Brain pericyte (primary cell): ENCODE measurements at regions not wholly inside any gene's neighbourhood (a gene's known extent, or its start where the extent isn't known, plus 50 kb on each side); places are given as distances from the start of the nearest gene placed in this dataset.

Source experiments
- DNase-seq: peaks from one replicate; pipeline ENCODE4 v3.0.0-alpha.2; 2012; ENCODE audit warnings: low read depth, low spot score

DNA sequence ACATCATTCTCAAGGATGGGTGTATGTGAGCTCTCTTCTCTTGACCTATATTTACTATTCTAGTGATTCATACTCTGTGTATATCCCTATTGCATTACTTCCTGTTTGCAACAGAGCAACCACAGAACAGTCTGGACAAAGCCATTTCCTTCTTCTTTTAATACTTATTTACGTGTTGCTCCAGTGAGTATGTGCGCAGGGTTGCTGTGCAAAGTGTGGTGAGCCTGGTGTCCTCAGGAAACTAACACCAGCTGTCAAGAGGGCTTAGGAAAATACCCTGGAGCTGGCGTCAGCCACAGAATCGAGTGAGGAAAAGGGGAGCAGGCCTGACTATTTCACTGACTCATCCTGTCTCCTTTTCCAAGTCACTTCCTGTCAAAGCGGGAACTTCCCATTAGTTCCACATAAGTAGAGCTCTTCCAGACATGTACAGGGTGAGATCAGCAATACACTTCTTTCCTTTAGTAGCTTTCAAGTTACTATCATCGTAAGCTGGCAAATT is 214.1 kb upstream of the COPS8 start:
- DNase-seq: peak; percentile 33

DNA sequence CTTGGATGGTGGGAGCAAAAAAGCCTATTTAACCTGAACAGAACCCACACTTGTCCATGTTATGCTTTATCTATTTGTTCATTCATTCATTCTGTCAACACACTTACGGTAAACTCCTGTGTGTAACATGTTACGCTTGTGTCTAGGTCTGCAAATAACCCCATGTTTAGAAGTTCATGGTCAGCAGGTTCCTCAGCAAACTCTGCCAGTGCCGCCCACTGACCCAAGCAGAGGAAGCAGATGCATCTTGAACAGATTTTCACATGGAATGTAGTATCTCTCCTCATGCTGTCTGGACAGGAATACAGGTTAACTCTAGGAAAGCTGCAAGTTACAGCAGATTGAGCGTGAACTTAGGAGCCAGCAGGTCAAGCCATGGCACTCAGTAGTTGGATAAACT is 213.7 kb upstream of the COPS8 start:
- DNase-seq: no peak

DNA sequence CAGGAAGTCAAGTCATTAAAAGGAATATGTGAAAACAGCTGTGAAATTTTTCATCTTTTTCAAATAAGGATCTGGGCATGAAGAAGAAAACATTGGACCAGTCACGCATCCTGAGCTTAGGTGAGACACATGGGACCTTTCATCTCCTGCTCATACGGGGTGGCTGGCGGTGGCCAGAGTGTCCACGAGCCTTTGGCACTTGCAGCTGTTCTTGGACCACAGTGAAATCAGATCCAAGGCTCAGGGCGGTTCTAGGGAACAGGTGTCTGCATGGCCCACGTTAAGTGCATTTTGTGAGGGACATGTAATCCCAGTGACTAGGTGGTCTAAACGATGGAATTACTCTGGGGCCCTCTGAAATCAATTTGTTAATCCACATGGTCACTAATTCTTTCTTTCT is 212.7 kb upstream of the COPS8 start:
- no peak for DNase-seq

DNA sequence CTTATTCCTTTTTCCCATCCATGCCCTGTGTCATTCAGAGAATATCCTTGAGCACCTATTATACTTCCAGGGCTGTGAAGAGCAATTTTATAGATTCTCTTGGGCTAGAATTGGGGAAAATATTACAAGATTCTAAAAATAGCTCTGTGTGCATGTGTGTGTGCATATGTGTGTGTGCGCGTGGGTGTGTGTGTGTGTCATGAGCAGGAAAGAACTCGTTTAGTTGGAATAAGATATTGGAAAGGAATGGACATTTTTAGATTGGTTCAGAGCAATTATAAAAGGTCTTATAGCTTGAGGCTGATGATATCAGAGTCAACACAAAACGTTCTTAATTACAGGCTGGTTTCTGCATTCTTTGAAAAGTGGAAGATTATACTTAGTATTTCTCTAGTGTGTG is 212.1 kb upstream of the COPS8 start:
- DNase-seq: no peak

DNA sequence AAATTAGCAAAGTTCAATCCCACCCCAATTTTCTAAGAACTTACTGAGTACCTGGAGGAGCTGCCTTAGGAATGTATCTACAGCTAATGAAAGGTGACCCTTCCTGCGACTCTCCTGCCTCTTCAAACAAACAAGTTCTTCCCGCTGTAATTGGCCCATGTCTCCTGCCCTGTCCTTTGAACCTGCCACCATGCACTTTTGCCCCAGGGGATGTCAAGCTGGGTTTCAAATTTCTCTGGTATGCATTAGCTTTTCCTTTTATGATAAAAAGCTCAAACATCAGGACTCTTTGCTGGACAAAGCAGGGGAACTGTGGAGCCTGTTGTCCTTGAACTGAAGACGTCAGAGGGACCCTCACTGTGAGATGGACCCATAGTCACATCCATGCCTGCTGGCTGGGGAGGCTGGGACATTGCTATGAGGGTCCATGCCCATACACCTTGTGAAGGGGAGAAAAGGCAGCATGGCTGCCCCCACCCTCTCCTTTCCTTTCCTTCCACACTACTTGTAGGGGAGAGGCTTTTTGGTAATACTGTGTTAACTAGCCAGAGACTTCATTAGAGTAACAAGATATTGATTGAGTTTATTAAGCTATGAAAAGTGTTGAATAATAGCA is 210.7 kb upstream of the COPS8 start:
- no peak for DNase-seq

- DNase-seq: no peak
Observed at GRCh38 chr2:236875906-236876505, 209.7 kb upstream of the COPS8 start.

DNA sequence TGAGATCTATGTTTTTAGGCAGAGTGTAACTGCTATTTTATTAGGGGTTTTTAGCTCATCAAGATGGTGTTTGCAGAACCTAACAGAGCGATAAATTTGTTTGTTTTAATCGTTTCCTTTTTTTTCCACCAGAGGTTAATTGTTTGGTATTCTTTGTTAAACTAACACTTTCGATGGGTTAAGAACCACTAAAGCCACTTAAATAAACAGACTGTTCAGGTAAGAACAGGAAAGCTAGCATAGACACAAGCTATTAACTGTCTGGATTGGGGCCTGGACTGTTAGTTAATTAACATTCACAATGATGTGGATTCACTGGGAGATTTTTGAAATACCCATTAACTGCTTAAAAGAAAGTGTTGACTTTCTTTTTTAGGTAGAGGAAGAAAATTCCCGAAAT is 209.0 kb upstream of the COPS8 start:
- no peak for DNase-seq

- no peak for DNase-seq
Observed at GRCh38 chr2:236877972-236878371, 207.7 kb upstream of the COPS8 start.

- DNase-seq: no peak
Observed at GRCh38 chr2:236879416-236879963, 206.2 kb upstream of the COPS8 start.

DNA sequence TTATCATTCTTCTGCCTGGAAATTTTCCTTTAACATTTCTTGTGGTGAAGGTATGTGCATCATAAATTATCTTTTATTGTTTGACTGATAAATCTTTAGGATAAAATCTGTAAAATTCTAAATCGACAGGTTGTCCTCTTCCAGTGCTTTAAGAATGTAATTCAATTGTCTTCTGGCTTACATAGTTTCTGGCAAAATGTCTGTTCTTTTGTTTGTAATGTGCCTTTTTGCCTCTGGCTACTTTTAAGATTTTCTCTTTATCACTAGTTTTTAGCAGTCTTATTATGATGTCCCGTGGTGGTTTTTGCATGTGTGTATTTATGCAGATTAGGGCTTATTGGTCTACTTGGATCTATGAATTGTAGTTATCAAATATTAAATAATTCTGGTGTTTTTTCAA is 203.6 kb upstream of the COPS8 start:
- no peak for DNase-seq

DNA sequence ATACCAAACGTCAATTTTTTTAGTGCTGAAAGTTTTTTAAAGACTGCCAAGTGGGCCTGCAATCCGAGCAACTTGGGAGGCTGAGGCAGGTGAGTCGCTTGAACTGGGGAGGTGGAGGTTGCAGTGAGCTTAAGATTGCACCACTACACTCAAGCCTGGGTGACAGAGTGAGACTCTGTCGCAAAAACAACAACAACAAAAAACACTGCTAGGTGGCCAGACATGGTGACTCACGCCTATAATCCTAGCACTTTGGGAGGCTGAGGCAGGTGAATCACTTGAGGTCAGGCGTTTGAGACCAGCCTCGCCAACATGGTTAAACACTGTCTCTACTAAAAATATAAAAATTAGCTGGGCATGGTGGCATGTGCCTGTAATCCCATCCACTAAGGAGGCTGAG is 202.8 kb upstream of the COPS8 start:
- DNase-seq: no peak

- no peak for DNase-seq
Observed at GRCh38 chr2:236883819-236884218, 201.9 kb upstream of the COPS8 start.

DNA sequence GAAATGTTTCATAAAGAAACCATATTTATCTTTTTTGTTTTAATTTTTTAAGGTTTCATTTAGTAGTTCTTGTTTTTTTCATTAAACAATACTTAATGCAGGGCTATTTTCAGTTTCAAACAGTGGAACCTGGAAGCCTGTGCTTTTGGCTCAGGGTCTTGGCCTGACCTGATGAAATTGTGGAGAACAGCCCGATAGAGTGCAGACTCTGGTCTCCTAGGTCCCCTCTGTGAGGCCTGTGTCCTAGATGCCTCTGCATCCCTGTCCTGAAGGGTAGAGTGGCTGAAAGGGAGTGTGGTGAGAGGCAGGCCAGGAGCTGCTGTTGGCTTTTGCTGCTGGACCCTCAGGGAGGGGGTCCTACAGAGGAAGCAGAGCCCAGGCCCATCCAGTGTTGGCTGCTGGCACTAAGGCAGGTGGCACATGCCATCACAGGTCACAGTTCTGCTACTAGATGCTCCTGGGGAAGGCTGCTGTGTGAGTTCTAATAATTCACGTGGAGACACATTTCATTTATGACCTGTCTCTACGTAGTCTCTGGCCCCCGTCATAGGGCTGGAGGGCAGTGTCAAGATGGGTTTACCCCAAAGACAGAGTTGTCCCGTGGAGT is 201.0 kb upstream of the COPS8 start:
- DNase-seq: no peak

DNA sequence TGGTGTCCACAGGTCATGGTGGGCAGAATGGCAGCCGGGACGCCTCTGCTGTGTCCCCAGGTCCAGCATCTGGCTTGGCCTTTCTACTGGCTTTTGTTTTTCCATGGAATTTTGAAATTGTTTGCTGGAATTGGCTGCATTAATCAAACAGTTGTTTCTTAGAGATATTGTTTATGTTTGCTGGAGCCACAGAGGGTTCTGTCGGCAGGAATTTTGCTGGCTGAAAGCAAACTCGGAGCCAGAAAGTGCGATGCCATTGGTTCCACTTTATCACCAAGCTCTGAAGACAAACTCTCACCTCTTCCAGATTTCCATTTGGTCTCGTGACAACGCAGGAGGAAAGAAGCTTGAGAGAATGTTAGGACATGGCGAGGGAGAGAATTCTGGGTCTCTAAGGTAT is 199.2 kb upstream of the COPS8 start:
- no peak for DNase-seq

- no peak for DNase-seq
Observed at GRCh38 chr2:236887531-236887930, 198.2 kb upstream of the COPS8 start.

DNA sequence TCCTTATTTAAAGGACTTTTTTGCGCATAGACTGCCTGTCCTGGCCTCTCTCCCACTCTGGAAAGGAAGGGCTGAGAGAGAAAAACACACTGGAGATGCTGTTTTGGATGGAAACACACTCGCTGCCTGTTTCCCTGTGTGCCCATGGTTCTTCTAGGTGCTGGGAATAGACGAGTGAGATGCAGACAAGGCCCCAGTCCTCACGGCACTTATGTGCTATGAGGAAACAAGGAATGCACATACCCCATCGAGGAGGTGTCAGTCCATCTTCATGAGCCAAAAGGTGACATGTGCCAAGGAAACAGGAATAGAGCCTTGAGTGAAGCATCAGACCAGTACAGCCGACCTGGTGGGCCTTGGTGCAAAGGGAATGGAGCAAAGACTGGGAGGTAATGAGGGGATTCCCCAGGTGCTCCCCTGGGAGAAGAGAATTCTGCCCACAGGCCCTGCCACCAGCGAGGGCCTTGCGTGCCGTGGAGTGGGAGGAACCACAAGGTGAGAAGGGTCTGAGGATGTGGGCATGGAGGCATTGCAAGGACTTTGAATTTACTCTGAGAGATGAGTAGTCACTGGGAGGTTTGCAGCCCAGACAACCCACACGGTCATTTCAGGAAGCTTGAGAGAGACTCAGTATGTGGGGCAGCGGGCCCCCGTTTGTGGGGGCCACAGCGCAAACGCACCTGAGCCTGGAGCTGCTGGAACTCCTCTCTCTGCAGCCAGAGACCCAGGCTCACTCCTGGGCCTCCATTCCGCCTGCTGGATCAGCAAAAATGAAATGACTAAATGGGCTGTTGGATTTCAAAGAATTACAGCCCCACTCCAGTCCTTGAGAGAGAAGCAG is 197.5 kb upstream of the COPS8 start:
- DNase-seq: no peak

- no peak for DNase-seq
Observed at GRCh38 chr2:236888794-236889780, 196.6 kb upstream of the COPS8 start.

GRCh38 chr2:236889791-236890704 is 195.6 kb upstream of the COPS8 start:
- no peak for DNase-seq

GRCh38 chr2:236892721-236893120 is 193.0 kb upstream of the COPS8 start:
- no peak for DNase-seq

GRCh38 chr2:236894791-236895190 is 190.9 kb upstream of the COPS8 start:
- DNase-seq: no peak
